ENCODE measurements at regions not wholly inside any gene's neighbourhood (a gene's known extent, or its start where the extent isn't known, plus 50 kb on each side); places are given as distances from the start of the nearest gene placed in this dataset.

- no peak for TF ChIP-seq CTCF (conservative IDR thresholded peaks at IDR 0.05; ENCODE audit: low read depth, low read length)
- no peak for TF ChIP-seq EZH2 (IDR thresholded peaks at IDR 0.05; ENCODE audit: low read length, unreplicated experiment)
These were observed 77.5 kb downstream of the CYTL1 start for GRCh38 chr4:4941751-4942150.

All from PC-3 (cell line).